B cell (primary cell): ENCODE measurements at regions not wholly inside any gene's neighbourhood (a gene's known extent, or its start where the extent isn't known, plus 50 kb on each side); places are given as distances from the start of the nearest gene placed in this dataset.

ENCODE experiments used
- ATAC-seq: fragments of 200-7000 bp; cut with Tn5 transposase; one replicate; pipeline ENCODE4 v1.10.0; 2021; ENCODE audit warnings: low read depth, mild to moderate bottlenecking, moderate number of reproducible peaks, moderate library complexity
- CTCF ChIA-PET: fragments of 350-600 bp; sonication (Branson Sonifier 250); formaldehyde crosslinking; loops from one replicate; lab custom pipeline; 2021; ENCODE audit warnings: antibody characterized with exemption, inconsistent platforms; lab: Charles Lee
- POLR2A ChIA-PET: fragments of 350-600 bp; sonication (Branson Sonifier 250); formaldehyde crosslinking; loops from one replicate; lab custom pipeline; 2021; ENCODE audit warnings: antibody characterized with exemption; lab: Charles Lee
- DNase-seq: peaks from one replicate; pipeline ENCODE4 v3.0.0; 2013
- H2AFZ ChIP-seq: 2 replicates; pipeline ENCODE4 v1.6.1; 2012; ENCODE audit warnings: mild to moderate bottlenecking, low read depth, low read length; ENCODE audit not compliant: insufficient read depth, poor library complexity, severe bottlenecking
- H3K27ac ChIP-seq, 2 donors: 1 replicate in 1 of 2; 2 replicates in 1 of 2; pipeline ENCODE4 v1.5.1; 2012 to 2013; ENCODE audit warnings: low read length in 2 of 2, mild to moderate bottlenecking in 2 of 2, moderate library complexity in 1 of 2
- H3K27me3 ChIP-seq, 4 experiments: fragments of 200-600 bp in 1 of 4; sonication (generic) in 1 of 4; replicated peaks in 1 of 4; 1 replicate in 2 of 4; 2 replicates in 2 of 4; pipeline versions ENCODE4 v1.6.1 to v1.7.0; 2013 to 2016; ENCODE audit warnings: low read length in 3 of 4, mild to moderate bottlenecking in 2 of 4, mixed read lengths in 1 of 4, moderate library complexity in 1 of 4; ENCODE audit not compliant: insufficient read depth in 4 of 4, control insufficient read depth in 3 of 4; ENCODE audit errors: control extremely low read depth in 1 of 4
- H3K36me3 ChIP-seq, 2 experiments: replicated peaks in 1 of 2; 1 replicate in 1 of 2; 2 replicates in 1 of 2; pipeline versions ENCODE4 v1.6.1 to v1.7.1; 2013; ENCODE audit warnings: low read length in 1 of 2; ENCODE audit not compliant: insufficient read depth in 2 of 2, control insufficient read depth in 1 of 2; ENCODE audit errors: control extremely low read depth in 1 of 2, extremely low read depth in 1 of 2
- H3K4me1 ChIP-seq, 2 donors: fragments of 200-600 bp in 1 of 2; sonication (generic) in 1 of 2; 1 replicate in 1 of 2; 2 replicates in 1 of 2; pipeline versions ENCODE4 v1.5.1 to v1.6.1; 2013 to 2017; ENCODE audit warnings: low read length in 2 of 2; ENCODE audit not compliant: control insufficient read depth in 2 of 2, insufficient read depth in 2 of 2
- H3K4me2 ChIP-seq: replicated peaks from 2 replicates; pipeline ENCODE3; 2012; ENCODE audit warnings: mild to moderate bottlenecking, low read depth, low read length; ENCODE audit not compliant: poor library complexity, severe bottlenecking
- H3K4me3 ChIP-seq, 5 experiments: fragments of 200-600 bp in 1 of 5; sonication (generic) in 1 of 5; 1 replicate in 3 of 5; 2 replicates in 2 of 5; pipeline versions ENCODE4 v1.5.1 to v1.7.0; 2011 to 2016; ENCODE audit warnings: low read length in 4 of 5, mild to moderate bottlenecking in 4 of 5, low read depth in 2 of 5, control low read depth in 1 of 5, moderate library complexity in 1 of 5; ENCODE audit not compliant: insufficient read depth in 1 of 5; ENCODE audit errors: control extremely low read depth in 1 of 5, extremely low read depth in 1 of 5
- H3K79me2 ChIP-seq: fragments of 200-600 bp; sonication (generic); one replicate; pipeline ENCODE4 v1.6.0; 2016; ENCODE audit warnings: low read length; ENCODE audit not compliant: control insufficient read depth, insufficient read depth
- H3K9ac ChIP-seq: fragments of 200-600 bp; sonication (generic); 2 replicates; pipeline ENCODE4 v1.6.1; 2017; ENCODE audit warnings: mild to moderate bottlenecking, low read length, moderate library complexity
- H3K9me3 ChIP-seq, 3 donors: one replicate each; pipeline versions ENCODE4 v1.6.1 to v1.7.1; 2013; ENCODE audit warnings: low read length in 2 of 3; ENCODE audit not compliant: control insufficient read depth in 2 of 3, insufficient read depth in 1 of 3; ENCODE audit errors: control extremely low read depth in 1 of 3
- H4K20me1 ChIP-seq: 2 replicates; pipeline ENCODE4 v1.6.0; 2012; ENCODE audit warnings: mild to moderate bottlenecking, low read length; ENCODE audit not compliant: insufficient read depth, control insufficient read depth, poor library complexity, severe bottlenecking
- H3K27ac Mint-ChIP-seq: one replicate; pipeline ENCODE4 v1.8.0; 2021; ENCODE audit warnings: mixed read lengths
- H3K27me3 Mint-ChIP-seq: one replicate; pipeline ENCODE4 v1.8.0; 2021; ENCODE audit warnings: mixed read lengths
- H3K4me1 Mint-ChIP-seq: one replicate; pipeline ENCODE4 v1.8.0; 2021; ENCODE audit warnings: mixed read lengths
- H3K4me3 Mint-ChIP-seq: one replicate; pipeline ENCODE4 v1.8.0; 2021; ENCODE audit warnings: mixed read lengths
- H3K9me3 Mint-ChIP-seq: one replicate; pipeline ENCODE4 v1.8.0; 2022; ENCODE audit warnings: mixed read lengths; ENCODE audit not compliant: insufficient read depth
- EZH2 ChIP-seq: IDR thresholded peaks from 2 replicates; pipeline ENCODE4 v1.6.1; 2012; ENCODE audit warnings: borderline replicate concordance, low read depth, mild to moderate bottlenecking, moderate library complexity, low read length; ENCODE audit not compliant: insufficient read depth, poor library complexity, severe bottlenecking
- WGBS: methylation state at CpG from one replicate; pipeline ENCODE4 v1.1.5; 2013; ENCODE audit warnings: missing lambda C conversion rate; ENCODE audit not compliant: insufficient coverage; 5-methylcytosine and 5-hydroxymethylcytosine counted together
- intact Hi-C: fragments of 100-400 bp; cut with micrococcal nuclease; formaldehyde crosslinking; loops from one replicate; pipeline ENCODE4 v1.10.0; 2022
- TF ChIP-seq, protein P1 (sequence below): fragments of 200-600 bp; IDR thresholded peaks from one replicate; pipeline ENCODE4 v1.8.0; 2022; ENCODE audit warnings: antibody characterized with exemption, mild to moderate bottlenecking

DNA sequence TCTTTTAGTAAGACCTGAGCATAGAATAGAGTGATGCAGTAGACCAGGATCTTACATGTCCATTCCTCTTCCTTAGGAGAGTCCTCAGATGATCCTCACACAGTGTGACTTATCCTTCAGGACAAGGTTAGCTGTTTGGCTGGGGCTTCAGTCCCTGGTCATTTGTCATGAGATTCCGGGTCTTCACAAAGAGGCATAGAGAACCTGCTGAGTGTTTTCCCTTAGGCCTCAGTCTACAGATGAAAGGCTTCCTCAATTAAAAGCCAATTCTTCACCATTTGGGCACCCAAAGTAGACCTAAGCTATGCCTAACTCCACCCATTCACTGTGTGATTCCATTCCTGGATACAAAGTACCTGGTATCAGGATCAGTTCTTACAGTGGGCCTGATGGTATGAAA lies 329.8 kb upstream of the RUNX1 start:
- no peak for TF ChIP-seq EZH2
- TF ChIP-seq, protein P1, sequence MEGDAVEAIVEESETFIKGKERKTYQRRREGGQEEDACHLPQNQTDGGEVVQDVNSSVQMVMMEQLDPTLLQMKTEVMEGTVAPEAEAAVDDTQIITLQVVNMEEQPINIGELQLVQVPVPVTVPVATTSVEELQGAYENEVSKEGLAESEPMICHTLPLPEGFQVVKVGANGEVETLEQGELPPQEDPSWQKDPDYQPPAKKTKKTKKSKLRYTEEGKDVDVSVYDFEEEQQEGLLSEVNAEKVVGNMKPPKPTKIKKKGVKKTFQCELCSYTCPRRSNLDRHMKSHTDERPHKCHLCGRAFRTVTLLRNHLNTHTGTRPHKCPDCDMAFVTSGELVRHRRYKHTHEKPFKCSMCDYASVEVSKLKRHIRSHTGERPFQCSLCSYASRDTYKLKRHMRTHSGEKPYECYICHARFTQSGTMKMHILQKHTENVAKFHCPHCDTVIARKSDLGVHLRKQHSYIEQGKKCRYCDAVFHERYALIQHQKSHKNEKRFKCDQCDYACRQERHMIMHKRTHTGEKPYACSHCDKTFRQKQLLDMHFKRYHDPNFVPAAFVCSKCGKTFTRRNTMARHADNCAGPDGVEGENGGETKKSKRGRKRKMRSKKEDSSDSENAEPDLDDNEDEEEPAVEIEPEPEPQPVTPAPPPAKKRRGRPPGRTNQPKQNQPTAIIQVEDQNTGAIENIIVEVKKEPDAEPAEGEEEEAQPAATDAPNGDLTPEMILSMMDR, result no peak
- 85% methylated on average over 1 of the region's 1 CpG for WGBS
- POLR2A ChIA-PET, result no interaction called here
- ATAC-seq, result no peak
- no peak overlapping the region for H3K4me2 ChIP-seq
- H3K27me3 ChIP-seq, result no peaks in the 10 kb centered on the region
- Mint-ChIP-seq H3K4me3 (no peak overlapping the region), H3K27me3 (no peaks in the 10 kb centered on the region), H3K9me3 (no peaks in the 10 kb centered on the region), H3K27ac (no peak overlapping the region), H3K4me1 (no peaks in the 10 kb centered on the region)
- H3K9ac ChIP-seq, result no peak overlapping the region
- intact Hi-C loops, result loop anchor here (10.0 kb wide), 1 partner anchor 426 kb away; no protein-coding TSS in a partner anchor
- no peak overlapping the region for H3K27ac ChIP-seq
- no peak overlapping the region for H3K4me3 ChIP-seq
- H3K79me2 ChIP-seq, result no peaks in the 10 kb centered on the region
- no peak for DNase-seq
- H2AFZ ChIP-seq, result no peak overlapping the region
- H3K9me3 ChIP-seq, result no peaks in the 10 kb centered on the region
- CTCF ChIA-PET, result interaction anchor here (1.0 kb wide), 1 partner anchor 21 kb away, joined by 3 read pairs; no protein-coding TSS in a partner anchor
- H4K20me1 ChIP-seq, result no peaks in the 10 kb centered on the region
- H3K36me3 ChIP-seq, result no peaks in the 10 kb centered on the region
- no peaks in the 10 kb centered on the region for H3K4me1 ChIP-seq

DNA sequence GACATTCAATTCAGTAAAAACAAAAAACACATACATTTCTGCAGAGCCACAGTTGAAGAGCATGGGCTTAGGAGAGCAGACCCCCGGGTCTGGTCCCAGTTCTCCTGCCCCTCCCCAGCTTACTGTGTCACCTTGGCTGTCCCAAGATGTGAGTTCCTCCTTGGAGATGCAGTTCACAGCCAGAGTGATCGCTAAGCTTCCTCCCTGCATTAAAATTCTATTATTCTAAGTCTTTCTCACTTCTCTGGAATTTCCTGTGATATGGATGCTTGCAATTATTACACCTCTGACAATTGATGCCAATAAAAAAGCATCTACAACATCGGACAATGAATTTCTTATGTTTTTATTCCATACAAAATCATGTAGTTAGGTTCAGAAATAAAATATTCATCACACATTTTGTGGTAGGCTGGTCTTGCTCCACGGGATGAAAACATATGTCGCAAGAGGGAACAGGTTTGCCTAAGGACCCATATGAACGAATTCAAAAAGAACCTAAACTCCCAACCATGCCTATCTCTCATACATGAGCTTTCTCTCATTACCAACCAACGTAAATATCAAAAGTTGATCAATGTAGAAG lies 328.5 kb upstream of the RUNX1 start:
- WGBS, result 94% methylated on average over 2 of the region's 7 CpGs
- Histone ChIP-seq H4K20me1 (no peaks in the 10 kb centered on the region), H3K27me3 (no peaks in the 10 kb centered on the region), H2AFZ (no peak overlapping the region), H3K9me3 (no peaks in the 10 kb centered on the region), H3K36me3 (no peaks in the 10 kb centered on the region), H3K4me1 (no peaks in the 10 kb centered on the region), H3K79me2 (no peaks in the 10 kb centered on the region), H3K27ac (no peak overlapping the region), H3K9ac (no peak overlapping the region), H3K4me3 (no peak overlapping the region), H3K4me2 (no peak overlapping the region)
- CTCF ChIA-PET, result no interaction called here
- DNase-seq (no peak), ATAC-seq (no peak)
- intact Hi-C loops, result loop anchor here (10.0 kb wide), 1 partner anchor 427 kb away; no protein-coding TSS in a partner anchor
- H3K9me3 Mint-ChIP-seq, result no peaks in the 10 kb centered on the region
- no peaks in the 10 kb centered on the region for H3K27me3 Mint-ChIP-seq
- H3K4me3 Mint-ChIP-seq, result no peak overlapping the region
- H3K27ac Mint-ChIP-seq, result no peak overlapping the region
- H3K4me1 Mint-ChIP-seq, result no peaks in the 10 kb centered on the region
- POLR2A ChIA-PET, result no interaction called here
- TF ChIP-seq EZH2, result no peak
- TF ChIP-seq, protein P1, result no peak
